ENCODE measurements at regions not wholly inside any gene's neighbourhood (a gene's known extent, or its start where the extent isn't known, plus 50 kb on each side); places are given as distances from the start of the nearest gene placed in this dataset.
A peak's percentile ranks its signal among the peaks of the same experiment; 100 is the strongest.

- TF ChIP-seq EZH2phosphoT487 (IDR thresholded peaks at IDR 0.05; ENCODE audit: borderline replicate concordance) = no peak
- TF ChIP-seq, protein P1, sequence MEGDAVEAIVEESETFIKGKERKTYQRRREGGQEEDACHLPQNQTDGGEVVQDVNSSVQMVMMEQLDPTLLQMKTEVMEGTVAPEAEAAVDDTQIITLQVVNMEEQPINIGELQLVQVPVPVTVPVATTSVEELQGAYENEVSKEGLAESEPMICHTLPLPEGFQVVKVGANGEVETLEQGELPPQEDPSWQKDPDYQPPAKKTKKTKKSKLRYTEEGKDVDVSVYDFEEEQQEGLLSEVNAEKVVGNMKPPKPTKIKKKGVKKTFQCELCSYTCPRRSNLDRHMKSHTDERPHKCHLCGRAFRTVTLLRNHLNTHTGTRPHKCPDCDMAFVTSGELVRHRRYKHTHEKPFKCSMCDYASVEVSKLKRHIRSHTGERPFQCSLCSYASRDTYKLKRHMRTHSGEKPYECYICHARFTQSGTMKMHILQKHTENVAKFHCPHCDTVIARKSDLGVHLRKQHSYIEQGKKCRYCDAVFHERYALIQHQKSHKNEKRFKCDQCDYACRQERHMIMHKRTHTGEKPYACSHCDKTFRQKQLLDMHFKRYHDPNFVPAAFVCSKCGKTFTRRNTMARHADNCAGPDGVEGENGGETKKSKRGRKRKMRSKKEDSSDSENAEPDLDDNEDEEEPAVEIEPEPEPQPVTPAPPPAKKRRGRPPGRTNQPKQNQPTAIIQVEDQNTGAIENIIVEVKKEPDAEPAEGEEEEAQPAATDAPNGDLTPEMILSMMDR (conservative IDR thresholded peaks at IDR 0.05; ENCODE audit: low read length) = no peak
- Histone ChIP-seq H3K9ac (ENCODE audit: low read depth, low read length, poor library complexity, severe bottlenecking) (no peak overlapping the region), H3K4me1 (ENCODE audit: insufficient read depth, low read length, poor library complexity, severe bottlenecking) (peaks cover 51% of the 10 kb centered on the region), H3K4me3 (ENCODE audit: low read length, poor library complexity, severe bottlenecking) (no peak overlapping the region), H3K79me2 (ENCODE audit: insufficient read depth, low read length) (no peaks in the 10 kb centered on the region), H2AFZ (ENCODE audit: low read length) (peak overlapping the region; percentile 81), H3K4me2 (ENCODE audit: low read depth, low read length, poor library complexity, severe bottlenecking) (no peak overlapping the region), H3F3A (ENCODE audit: low read depth) (peaks cover 2% of the 10 kb centered on the region; the same call in 1 of the 2 replicates), H3K9me2 (replicated peaks; ENCODE audit: low read depth, low read length) (no peaks in the 10 kb centered on the region), H4K20me1 (ENCODE audit: insufficient read depth, low read length, poor library complexity, severe bottlenecking) (no peaks in the 10 kb centered on the region), H3K36me3 (ENCODE audit: insufficient read depth, low read length) (no peaks in the 10 kb centered on the region), H3K27me3 (ENCODE audit: insufficient read depth, low read length, poor library complexity, severe bottlenecking) (no peaks in the 10 kb centered on the region), H3K9me3 (ENCODE audit: insufficient read depth, low read depth, low read length) (no peaks in the 10 kb centered on the region)
Measured at GRCh38 chr6:16840291-16840690, 79.0 kb upstream of the ATXN1 start.

- Histone ChIP-seq H3K4me3 (ENCODE audit: low read length, poor library complexity, severe bottlenecking) (no peak overlapping the region), H3K9ac (ENCODE audit: low read depth, low read length, poor library complexity, severe bottlenecking) (no peak overlapping the region), H3K9me2 (replicated peaks; ENCODE audit: low read depth, low read length) (no peaks in the 10 kb centered on the region), H3K4me2 (ENCODE audit: low read depth, low read length, poor library complexity, severe bottlenecking) (no peak overlapping the region), H3F3A (ENCODE audit: low read depth) (peaks cover 2% of the 10 kb centered on the region; the same call in 1 of the 2 replicates), H3K27me3 (ENCODE audit: insufficient read depth, low read length, poor library complexity, severe bottlenecking) (no peaks in the 10 kb centered on the region), H2AFZ (ENCODE audit: low read length) (peak overlapping the region; percentile 81), H4K20me1 (ENCODE audit: insufficient read depth, low read length, poor library complexity, severe bottlenecking) (no peaks in the 10 kb centered on the region), H3K79me2 (ENCODE audit: insufficient read depth, low read length) (no peaks in the 10 kb centered on the region), H3K36me3 (ENCODE audit: insufficient read depth, low read length) (no peaks in the 10 kb centered on the region), H3K4me1 (ENCODE audit: insufficient read depth, low read length, poor library complexity, severe bottlenecking) (peaks cover 51% of the 10 kb centered on the region), H3K9me3 (ENCODE audit: insufficient read depth, low read depth, low read length) (no peaks in the 10 kb centered on the region)
- no peak for TF ChIP-seq EZH2phosphoT487 (IDR thresholded peaks at IDR 0.05; ENCODE audit: borderline replicate concordance)
- TF ChIP-seq, protein P1 (conservative IDR thresholded peaks at IDR 0.05; ENCODE audit: low read length) = no peak
Measured at GRCh38 chr6:16839631-16840179, 78.4 kb upstream of the ATXN1 start.

DNA sequence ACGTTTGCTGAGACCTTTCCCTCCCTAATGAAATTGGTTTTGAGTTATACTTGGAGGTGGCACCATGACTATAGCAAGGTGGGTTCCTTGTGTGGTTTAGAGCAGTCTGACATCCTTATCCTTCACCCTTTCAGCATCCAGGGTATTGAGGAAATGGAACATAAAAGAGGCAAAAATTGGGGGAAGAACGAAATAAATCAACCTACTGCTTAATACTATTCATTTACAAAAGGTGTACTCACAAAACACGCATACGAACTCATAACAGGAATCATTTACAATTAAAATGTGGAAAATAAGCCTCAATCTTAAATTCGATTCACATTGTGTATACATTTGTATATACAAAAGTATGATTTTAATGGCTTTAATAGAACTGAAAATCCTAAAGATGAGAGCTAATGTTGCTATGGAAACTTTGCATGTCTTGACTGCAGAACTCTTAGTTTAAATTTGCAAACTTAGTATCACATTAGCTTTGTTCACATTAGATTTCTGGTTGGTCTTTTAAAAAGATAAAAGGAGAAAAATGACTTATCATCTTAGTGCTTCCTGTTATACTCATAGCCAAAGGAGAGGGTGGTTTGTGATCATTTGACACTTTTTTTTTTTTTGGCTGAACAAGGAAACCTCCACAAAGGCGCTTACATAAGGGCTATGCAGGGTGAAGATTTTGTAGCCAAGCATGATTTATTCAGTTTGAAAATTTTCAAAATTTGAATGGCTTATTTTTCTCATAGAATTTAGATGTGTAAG lies 76.1 kb upstream of the ATXN1 start:
- H3K27me3 ChIP-seq (ENCODE audit: insufficient read depth, low read length, poor library complexity, severe bottlenecking) = no peaks in the 10 kb centered on the region
- no peaks in the 10 kb centered on the region for H4K20me1 ChIP-seq (ENCODE audit: insufficient read depth, low read length, poor library complexity, severe bottlenecking)
- peaks cover 2% of the 10 kb centered on the region; the same call in 1 of the 2 replicates for H3F3A ChIP-seq (ENCODE audit: low read depth)
- H3K4me3 ChIP-seq (ENCODE audit: low read length, poor library complexity, severe bottlenecking) = peak overlapping the region; percentile 13
- H3K79me2 ChIP-seq (ENCODE audit: insufficient read depth, low read length) = no peaks in the 10 kb centered on the region
- H3K9me2 ChIP-seq (replicated peaks; ENCODE audit: low read depth, low read length) = no peaks in the 10 kb centered on the region
- peaks cover 54% of the 10 kb centered on the region for H3K4me1 ChIP-seq (ENCODE audit: insufficient read depth, low read length, poor library complexity, severe bottlenecking)
- H3K4me2 ChIP-seq (ENCODE audit: low read depth, low read length, poor library complexity, severe bottlenecking) = peak overlapping the region; percentile 54
- H3K36me3 ChIP-seq (ENCODE audit: insufficient read depth, low read length) = no peaks in the 10 kb centered on the region
- H3K9ac ChIP-seq (ENCODE audit: low read depth, low read length, poor library complexity, severe bottlenecking) = peak overlapping the region; percentile 54
- H2AFZ ChIP-seq (ENCODE audit: low read length) = peak overlapping the region; percentile 87
- TF ChIP-seq, protein P1 (conservative IDR thresholded peaks at IDR 0.05; ENCODE audit: low read length) = no peak
- no peak for TF ChIP-seq EZH2phosphoT487 (IDR thresholded peaks at IDR 0.05; ENCODE audit: borderline replicate concordance)
- H3K9me3 ChIP-seq (ENCODE audit: insufficient read depth, low read depth, low read length) = no peaks in the 10 kb centered on the region
